Fibroblast of skin of abdomen (primary cell): ENCODE measurements at regions not wholly inside any gene's neighbourhood (a gene's known extent, or its start where the extent isn't known, plus 50 kb on each side); places are given as distances from the start of the nearest gene placed in this dataset.
A peak's percentile ranks its signal among the peaks of the same experiment; 100 is the strongest.
"Not testable (repeated sequence)": the region's sequence is repeated elsewhere in the genome, so short reads cannot be mapped to it uniquely, and the experiment has no call there.

Experiments
- DNase-seq: peaks from one replicate; pipeline ENCODE4 v3.0.0-alpha.2; 2013

- DNase-seq = no peak
Measured at GRCh38 chr12:105659355-105660075, 329.0 kb downstream of the C12orf75 start.

GRCh38 chr12:105664765-105665164 is 334.3 kb downstream of the C12orf75 start:
- DNase-seq = not testable (repeated sequence)

GRCh38 chr12:105665366-105665765 is 334.9 kb downstream of the C12orf75 start:
- no peak for DNase-seq

GRCh38 chr12:105667973-105668743 is 337.7 kb downstream of the C12orf75 start:
- peak; percentile 65 for DNase-seq

- peak; percentile 90 for DNase-seq
Measured at GRCh38 chr12:105670672-105671071, 340.2 kb downstream of the C12orf75 start.

- peak; percentile 99 for DNase-seq
Measured at GRCh38 chr12:105671720-105672119, 341.2 kb downstream of the C12orf75 start.

- DNase-seq = peak; percentile 29
Measured at GRCh38 chr12:105672121-105672975, 341.9 kb downstream of the C12orf75 start.

GRCh38 chr12:105674871-105675699 is 344.6 kb downstream of the C12orf75 start:
- DNase-seq = no peak

- DNase-seq = no peak
Measured at GRCh38 chr12:105676694-105677093, 346.2 kb downstream of the C12orf75 start.

- no peak for DNase-seq
Measured at GRCh38 chr12:105677672-105678071, 347.2 kb downstream of the C12orf75 start.

GRCh38 chr12:105679982-105680381 is 349.5 kb downstream of the C12orf75 start:
- DNase-seq = no peak

GRCh38 chr12:105681341-105681740 is 350.9 kb downstream of the C12orf75 start:
- DNase-seq = no peak

GRCh38 chr12:105682821-105683220 is 352.3 kb downstream of the C12orf75 start:
- DNase-seq = not testable (repeated sequence)

GRCh38 chr12:105683836-105684235 is 353.3 kb downstream of the C12orf75 start:
- not testable (repeated sequence) for DNase-seq

- DNase-seq = no peak
Measured at GRCh38 chr12:105698075-105698474, 367.6 kb downstream of the C12orf75 start.

- DNase-seq = no peak
Measured at GRCh38 chr12:105699209-105699608, 368.7 kb downstream of the C12orf75 start.

- no peak for DNase-seq
Measured at GRCh38 chr12:105704787-105705186, 374.3 kb downstream of the C12orf75 start.

GRCh38 chr12:105705235-105705634 is 374.7 kb downstream of the C12orf75 start:
- DNase-seq = no peak

GRCh38 chr12:105705765-105706164 is 375.3 kb downstream of the C12orf75 start:
- DNase-seq = peak; percentile 68

GRCh38 chr12:105706321-105706972 is 376.0 kb downstream of the C12orf75 start:
- peak; percentile 66 for DNase-seq

GRCh38 chr12:105706973-105707334 is 376.5 kb downstream of the C12orf75 start:
- no peak for DNase-seq
